Thyroid gland (tissue), 4 donors: ENCODE measurements at regions not wholly inside any gene's neighbourhood (a gene's known extent, or its start where the extent isn't known, plus 50 kb on each side); places are given as distances from the start of the nearest gene placed in this dataset.

Source experiments
- POLR2A ChIP-seq, 2 donors: fragments of 450-650 bp; IDR thresholded peaks; one replicate each; pipeline ENCODE4 v1.6.1; 2017; ENCODE audit warnings: antibody characterized with exemption in 2 of 2, mild to moderate bottlenecking in 2 of 2, moderate library complexity in 1 of 2
- TF ChIP-seq, protein P1 (sequence below), 6 experiments: fragments of 200-600 bp in 3 of 6; fragments of 450-650 bp in 3 of 6; sonication (generic) in 3 of 6; IDR thresholded peaks; one replicate each; pipeline ENCODE4 v1.5.1; 2016 to 2019; ENCODE audit warnings: antibody characterized with exemption in 6 of 6, mild to moderate bottlenecking in 2 of 6, inconsistent platforms in 1 of 6, moderate library complexity in 1 of 6

DNA sequence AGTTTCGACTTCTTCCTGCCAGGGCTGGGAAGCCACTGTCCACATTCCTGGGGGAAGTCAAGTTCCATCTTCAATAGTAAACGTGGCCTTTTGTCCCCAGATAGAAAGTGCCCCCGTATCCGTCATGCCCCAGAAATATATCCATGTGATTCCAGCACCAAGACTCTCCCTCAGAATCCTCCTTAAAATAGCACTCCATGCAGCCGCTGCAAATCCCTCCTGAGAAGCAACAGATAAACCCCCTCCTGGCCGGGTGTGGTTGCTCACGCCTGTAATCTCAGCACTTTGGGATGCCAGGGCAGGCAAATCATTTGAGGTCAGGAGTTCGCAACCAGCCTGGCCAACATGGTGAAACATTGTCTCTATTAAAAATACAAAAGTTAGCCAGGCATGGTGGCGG is 126.1 kb downstream of the OLFM1 start:
- TF ChIP-seq, protein P1, sequence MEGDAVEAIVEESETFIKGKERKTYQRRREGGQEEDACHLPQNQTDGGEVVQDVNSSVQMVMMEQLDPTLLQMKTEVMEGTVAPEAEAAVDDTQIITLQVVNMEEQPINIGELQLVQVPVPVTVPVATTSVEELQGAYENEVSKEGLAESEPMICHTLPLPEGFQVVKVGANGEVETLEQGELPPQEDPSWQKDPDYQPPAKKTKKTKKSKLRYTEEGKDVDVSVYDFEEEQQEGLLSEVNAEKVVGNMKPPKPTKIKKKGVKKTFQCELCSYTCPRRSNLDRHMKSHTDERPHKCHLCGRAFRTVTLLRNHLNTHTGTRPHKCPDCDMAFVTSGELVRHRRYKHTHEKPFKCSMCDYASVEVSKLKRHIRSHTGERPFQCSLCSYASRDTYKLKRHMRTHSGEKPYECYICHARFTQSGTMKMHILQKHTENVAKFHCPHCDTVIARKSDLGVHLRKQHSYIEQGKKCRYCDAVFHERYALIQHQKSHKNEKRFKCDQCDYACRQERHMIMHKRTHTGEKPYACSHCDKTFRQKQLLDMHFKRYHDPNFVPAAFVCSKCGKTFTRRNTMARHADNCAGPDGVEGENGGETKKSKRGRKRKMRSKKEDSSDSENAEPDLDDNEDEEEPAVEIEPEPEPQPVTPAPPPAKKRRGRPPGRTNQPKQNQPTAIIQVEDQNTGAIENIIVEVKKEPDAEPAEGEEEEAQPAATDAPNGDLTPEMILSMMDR (IDR thresholded peaks at IDR 0.05) = no peak
- TF ChIP-seq POLR2A (IDR thresholded peaks at IDR 0.05) = no peak
